IMR-90 (cell line): ENCODE measurements at regions not wholly inside any gene's neighbourhood (a gene's known extent, or its start where the extent isn't known, plus 50 kb on each side); places are given as distances from the start of the nearest gene placed in this dataset.

Source experiments
- ATAC-seq: fragments of 200-7000 bp; cut with Tn5 transposase; 2 replicates; pipeline ENCODE4 v1.9.1; 2020; ENCODE audit warnings: low read depth, mild to moderate bottlenecking, moderate library complexity
- BruUV-seq: library from RNA; stranded (reverse); fragments of 400-500 nt; replicated peaks from 2 replicates; lab custom pipeline; 2021; lab: Mats Ljungman, UMichigan
- CTCF ChIA-PET: fragments of 300-600 bp; formaldehyde crosslinking; extraction: SDS; loops from one replicate; lab custom pipeline; 2021; ENCODE audit warnings: antibody characterized with exemption; lab: Yijun Ruan, JAX
- POLR2A ChIA-PET: fragments of 300-600 bp; sonication (Branson Sonifier 250); formaldehyde crosslinking; loops from one replicate; lab custom pipeline; 2022; ENCODE audit warnings: antibody characterized with exemption; ENCODE audit not compliant: unreplicated experiment; lab: Charles Lee
- DNase-seq: peaks from one replicate; pipeline ENCODE4 v3.0.0; 2013
- H2AFZ ChIP-seq: replicated peaks from 2 replicates; pipeline ENCODE3; 2013; ENCODE audit warnings: low read length, mild to moderate bottlenecking; ENCODE audit not compliant: poor library complexity
- H2AK5ac ChIP-seq: 2 replicates; pipeline ENCODE4 v1.6.1; 2013; ENCODE audit warnings: low read depth, low read length, inconsistent platforms
- H2AK9ac ChIP-seq: replicated peaks from 2 replicates; pipeline ENCODE3; 2013; ENCODE audit warnings: mild to moderate bottlenecking, low read depth, low read length, moderate library complexity; ENCODE audit not compliant: poor library complexity
- H2BK120ac ChIP-seq: 2 replicates; pipeline ENCODE4 v1.6.1; 2013; ENCODE audit warnings: low read depth, low read length, inconsistent platforms
- H2BK15ac ChIP-seq: 3 replicates; pipeline ENCODE4 v1.6.1; 2013; ENCODE audit warnings: low read depth, low read length, inconsistent platforms
- H2BK20ac ChIP-seq: 2 replicates; pipeline ENCODE4 v1.6.1; 2013; ENCODE audit warnings: low read depth, mild to moderate bottlenecking, inconsistent platforms, low read length, moderate library complexity
- H2BK5ac ChIP-seq: 2 replicates; pipeline ENCODE4 v1.6.1; 2013; ENCODE audit warnings: mild to moderate bottlenecking, low read depth, low read length, inconsistent platforms; ENCODE audit not compliant: poor library complexity, severe bottlenecking
- H3K14ac ChIP-seq: replicated peaks from 2 replicates; pipeline ENCODE4 v1.6.1; 2013; ENCODE audit warnings: low read depth, low read length, inconsistent platforms
- H3K18ac ChIP-seq: 2 replicates; pipeline ENCODE4 v1.6.1; 2013; ENCODE audit warnings: low read depth, low read length, control low read depth
- H3K23ac ChIP-seq: 2 replicates; pipeline ENCODE4 v1.6.1; 2013; ENCODE audit warnings: low read depth, low read length, inconsistent platforms
- H3K27ac ChIP-seq: 2 replicates; pipeline ENCODE4 v1.5.1; 2013; ENCODE audit warnings: mild to moderate bottlenecking, control low read depth, low read length; ENCODE audit not compliant: insufficient read depth
- H3K27me3 ChIP-seq: 2 replicates; pipeline ENCODE4 v1.6.1; 2013; ENCODE audit warnings: low read length; ENCODE audit not compliant: control insufficient read depth, insufficient read depth
- H3K36me3 ChIP-seq: 2 replicates; pipeline ENCODE4 v1.6.1; 2013; ENCODE audit warnings: low read length, mixed read lengths; ENCODE audit not compliant: control insufficient read depth, insufficient read depth
- H3K4ac ChIP-seq: 2 replicates; pipeline ENCODE4 v1.6.1; 2013; ENCODE audit warnings: low read depth, low read length, inconsistent platforms
- H3K4me1 ChIP-seq: 2 replicates; pipeline ENCODE4 v1.6.1; 2013; ENCODE audit warnings: low read length, mixed read lengths; ENCODE audit not compliant: control insufficient read depth, insufficient read depth
- H3K4me2 ChIP-seq: 2 replicates; pipeline ENCODE4 v1.6.1; 2013; ENCODE audit warnings: low read depth, mild to moderate bottlenecking, control low read depth, low read length, moderate library complexity
- H3K4me3 ChIP-seq: 2 replicates; pipeline ENCODE4 v1.5.1; 2013; ENCODE audit warnings: low read depth, mild to moderate bottlenecking, control low read depth, low read length, moderate library complexity; ENCODE audit not compliant: insufficient read depth
- H3K56ac ChIP-seq: 2 replicates; pipeline ENCODE4 v1.6.1; 2013; ENCODE audit warnings: low read length, inconsistent platforms; ENCODE audit not compliant: insufficient read depth; ENCODE audit errors: extremely low read depth
- H3K79me1 ChIP-seq, 2 experiments: 2 replicates each; pipeline ENCODE4 v1.6.1; 2013; ENCODE audit warnings: low read length in 2 of 2, inconsistent platforms in 1 of 2, low read depth in 1 of 2
- H3K9ac ChIP-seq: 2 replicates; pipeline ENCODE4 v1.6.1; 2013; ENCODE audit warnings: low read depth, low read length, control low read depth
- H3K9me1 ChIP-seq: 2 replicates; pipeline ENCODE4 v1.6.1; 2013; ENCODE audit warnings: low read length, inconsistent platforms; ENCODE audit not compliant: insufficient read depth
- H3K9me3 ChIP-seq: 2 replicates; pipeline ENCODE4 v1.6.1; 2013; ENCODE audit warnings: low read length; ENCODE audit not compliant: control insufficient read depth, insufficient read depth
- H4K20me1 ChIP-seq: 2 replicates; pipeline ENCODE4 v1.6.1; 2013; ENCODE audit warnings: low read length, inconsistent platforms; ENCODE audit not compliant: insufficient read depth
- H4K5ac ChIP-seq: 2 replicates; pipeline ENCODE4 v1.6.1; 2013; ENCODE audit warnings: mild to moderate bottlenecking, low read depth, low read length, control low read depth
- H4K8ac ChIP-seq, 2 experiments: 2 replicates each; pipeline ENCODE4 v1.6.1; 2013; ENCODE audit warnings: low read depth in 2 of 2, low read length in 2 of 2, control low read depth in 1 of 2, inconsistent platforms in 1 of 2
- H4K91ac ChIP-seq: 2 replicates; pipeline ENCODE4 v1.6.1; 2013; ENCODE audit warnings: low read depth, low read length, inconsistent platforms; ENCODE audit not compliant: insufficient read depth
- CEBPB ChIP-seq: IDR thresholded peaks from 2 replicates; pipeline ENCODE4 v1.6.1; 2012; ENCODE audit warnings: low read depth, low read length, improper control_type of control experiment
- MAFK ChIP-seq: IDR thresholded peaks from 2 replicates; pipeline ENCODE4 v1.6.1; 2012; ENCODE audit warnings: low read depth, low read length, improper control_type of control experiment
- MAZ ChIP-seq: IDR thresholded peaks from 2 replicates; pipeline ENCODE4 v1.6.1; 2012; ENCODE audit warnings: low read depth, mild to moderate bottlenecking, low read length, improper control_type of control experiment, moderate library complexity, borderline replicate concordance
- POLR2A ChIP-seq: IDR thresholded peaks from 2 replicates; pipeline ENCODE4 v1.6.1; 2012; ENCODE audit warnings: mild to moderate bottlenecking, low read depth, low read length
- SMC3 ChIP-seq: fragments of 150-350 bp; IDR thresholded peaks from 2 replicates; pipeline ENCODE4 v1.6.1; 2016; ENCODE audit warnings: low read depth, mild to moderate bottlenecking, antibody characterized with exemption, low read length, moderate library complexity
- WGBS, 2 experiments: methylation state at CpG; one replicate each; pipeline versions ENCODE4 v1.1.5 to v1.1.7; 2013; ENCODE audit warnings: missing lambda C conversion rate in 2 of 2; ENCODE audit not compliant: insufficient read length in 1 of 2; ENCODE audit errors: extremely low coverage in 2 of 2; 5-methylcytosine and 5-hydroxymethylcytosine counted together
- dilution Hi-C: fragments of 300-500 bp; cut with HindIII; formaldehyde crosslinking; loops from one replicate; pipeline ENCODE4 v1.14.3; 2018; ENCODE audit warnings: low sequenced_read_pairs; ENCODE audit not compliant: unreplicated experiment
- in situ Hi-C: fragments of 300-500 bp; cut with MboI; formaldehyde crosslinking; loops from 3 replicates; pipeline ENCODE4 v1.14.3; 2019; ENCODE audit warnings: low sequenced_read_pairs, inconsistent platforms, mixed read lengths
- intact Hi-C: fragments of 100-400 bp; cut with micrococcal nuclease; formaldehyde crosslinking; loops from 2 replicates; pipeline ENCODE4 v1.10.0; 2022

- Histone ChIP-seq H3K27ac (no peak overlapping the region), H2BK120ac (no peak overlapping the region), H3K4me1 (no peaks in the 10 kb centered on the region), H3K23ac (no peak overlapping the region), H2AK5ac (no peak overlapping the region), H3K4me2 (no peak overlapping the region), H3K79me1 (no peaks in the 10 kb centered on the region), H3K36me3 (no peaks in the 10 kb centered on the region), H2BK15ac (no peak overlapping the region), H3K9ac (no peak overlapping the region), H3K27me3 (no peaks in the 10 kb centered on the region), H4K20me1 (no peaks in the 10 kb centered on the region), H2BK5ac (no peak overlapping the region), H2AFZ (no peak overlapping the region), H2AK9ac (no peak overlapping the region), H3K18ac (no peak overlapping the region), H3K56ac (no peak overlapping the region), H2BK20ac (no peak overlapping the region), H4K8ac (no peak overlapping the region), H3K9me3 (peaks cover 2% of the 10 kb centered on the region; the same call in 1 of the 2 replicates), H3K9me1 (no peaks in the 10 kb centered on the region), H3K4ac (no peak overlapping the region), H3K14ac (no peak overlapping the region), H4K91ac (no peak overlapping the region), H3K4me3 (no peak overlapping the region), H4K5ac (no peak overlapping the region)
- in situ Hi-C loops (no loop called here), dilution Hi-C loops (no loop called here), intact Hi-C loops (no loop called here)
- DNase-seq, result no peak
- no peak for ATAC-seq
- CTCF ChIA-PET, result no interaction called here
- POLR2A ChIA-PET, result no interaction called here
- WGBS, 2 experiments, result 63% methylated on average over 2 of the region's 7 CpGs; no CpG with 5 or more reads in 1 of the 2 experiments
- no TSS peak for BruUV-seq
- no peak for TF ChIP-seq SMC3
- no peak for TF ChIP-seq MAZ
- no peak for TF ChIP-seq MAFK
- no peak for TF ChIP-seq POLR2A
- TF ChIP-seq CEBPB, result no peak
These were observed 86.5 kb upstream of the PTCHD1 start for GRCh38 chrX:23248187-23248586.
